MG63 (cell line): ENCODE measurements at regions not wholly inside any gene's neighbourhood (a gene's known extent, or its start where the extent isn't known, plus 50 kb on each side); places are given as distances from the start of the nearest gene placed in this dataset.

Source experiments
- DNase-seq: peaks from one replicate; pipeline ENCODE4 v3.0.0-alpha.2; 2020
- H3K27me3 ChIP-seq: fragments of 250-450 bp; sonication (Bioruptor Pico); 2 replicates; pipeline ENCODE4 v1.5.1; 2020; ENCODE audit warnings: mild to moderate bottlenecking, moderate library complexity
- H3K36me3 ChIP-seq: fragments of 250-450 bp; sonication (Bioruptor Pico); 2 replicates; pipeline ENCODE4 v1.5.1; 2020; ENCODE audit warnings: mild to moderate bottlenecking, moderate library complexity
- H3K4me3 ChIP-seq: fragments of 250-450 bp; sonication (Bioruptor Pico); 2 replicates; pipeline ENCODE4 v1.5.1; 2020; ENCODE audit warnings: mild to moderate bottlenecking, moderate library complexity
- H3K9me3 ChIP-seq: fragments of 250-450 bp; sonication (Bioruptor Pico); 2 replicates; pipeline ENCODE4 v1.5.1; 2020; ENCODE audit warnings: mild to moderate bottlenecking, moderate library complexity

DNA sequence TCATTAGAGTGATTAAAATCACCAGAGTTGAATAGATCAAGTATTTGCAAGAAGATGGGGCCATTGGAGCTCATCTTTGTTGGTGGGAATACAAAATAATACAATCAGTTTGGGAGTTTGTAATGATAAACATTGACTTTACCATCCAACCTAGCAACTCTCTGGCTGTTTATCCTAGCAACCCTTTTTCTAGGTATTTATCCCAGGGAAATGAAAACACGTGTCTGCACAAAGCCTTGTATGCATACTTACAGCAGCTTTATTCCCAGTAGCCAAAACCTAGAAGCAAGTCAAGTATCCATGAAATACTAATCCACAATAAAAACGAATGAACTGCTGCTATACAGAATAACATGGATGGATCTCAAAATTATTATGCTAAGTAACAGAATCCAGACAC, 152.7 kb upstream of the DAB2 start:
- Histone ChIP-seq H3K27me3 (peaks cover 2% of the 10 kb centered on the region; the same call in 1 of the 2 replicates), H3K9me3 (no peaks in the 10 kb centered on the region), H3K36me3 (no peaks in the 10 kb centered on the region), H3K4me3 (no peak overlapping the region)
- no peak for DNase-seq

GRCh38 chr5:39570403-39571027, 145.7 kb upstream of the DAB2 start:
- Histone ChIP-seq H3K9me3 (no peaks in the 10 kb centered on the region), H3K27me3 (peaks cover 5% of the 10 kb centered on the region; the same call in 1 of the 2 replicates), H3K4me3 (no peak overlapping the region)

DNA sequence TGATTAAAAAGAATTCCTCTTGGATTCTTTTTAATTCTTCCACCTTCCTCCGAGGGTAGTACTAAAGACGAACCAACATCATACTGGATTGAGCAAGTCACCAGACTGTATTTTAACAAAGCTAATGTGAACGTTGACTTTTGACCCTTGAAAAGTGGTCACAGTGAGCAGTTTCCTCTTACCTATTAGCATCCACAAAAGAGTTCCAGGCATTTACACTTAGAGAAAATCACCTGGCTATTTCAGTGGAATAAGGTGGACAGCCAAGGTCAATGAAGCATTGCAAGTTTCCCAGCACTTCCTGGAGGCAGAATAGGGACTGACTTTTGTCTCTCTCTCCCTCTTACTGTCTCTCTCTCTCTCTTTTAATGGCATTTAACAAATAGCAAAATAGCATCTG, 145.1 kb upstream of the DAB2 start:
- Histone ChIP-seq H3K27me3 (peaks cover 5% of the 10 kb centered on the region; the same call in 1 of the 2 replicates), H3K36me3 (no peaks in the 10 kb centered on the region), H3K9me3 (no peaks in the 10 kb centered on the region), H3K4me3 (no peak overlapping the region)
- no peak for DNase-seq

More at GRCh38 chr5:39570403-39571027, 145.7 kb upstream of the DAB2 start:
- no peaks in the 10 kb centered on the region for H3K36me3 ChIP-seq
- DNase-seq: no peak

DNA sequence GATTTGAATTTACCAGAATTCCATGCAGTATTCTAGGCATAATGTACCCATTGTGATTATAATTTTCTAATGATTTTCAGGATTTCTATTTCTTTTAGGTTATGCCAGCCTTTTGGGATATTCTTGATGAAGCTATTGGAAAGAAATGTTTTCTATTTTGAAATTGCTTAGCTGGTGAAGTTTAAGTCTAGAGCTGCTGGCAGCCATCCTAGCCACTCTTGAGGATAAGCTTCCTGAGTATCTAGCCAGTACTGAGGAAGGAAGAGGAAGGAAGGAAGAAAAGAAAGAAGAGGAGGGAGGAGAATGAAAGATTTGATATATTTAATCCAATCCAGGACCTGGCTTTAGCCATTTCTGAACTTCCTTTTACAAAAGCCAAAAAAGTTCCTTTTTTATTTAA, 142.1 kb upstream of the DAB2 start:
- Histone ChIP-seq H3K9me3 (no peaks in the 10 kb centered on the region), H3K36me3 (no peaks in the 10 kb centered on the region), H3K27me3 (0 out of 2 replicates have a peak, but pooled peaks cover 2% of the 10 kb centered on the region), H3K4me3 (no peak overlapping the region)
- no peak for DNase-seq

DNA sequence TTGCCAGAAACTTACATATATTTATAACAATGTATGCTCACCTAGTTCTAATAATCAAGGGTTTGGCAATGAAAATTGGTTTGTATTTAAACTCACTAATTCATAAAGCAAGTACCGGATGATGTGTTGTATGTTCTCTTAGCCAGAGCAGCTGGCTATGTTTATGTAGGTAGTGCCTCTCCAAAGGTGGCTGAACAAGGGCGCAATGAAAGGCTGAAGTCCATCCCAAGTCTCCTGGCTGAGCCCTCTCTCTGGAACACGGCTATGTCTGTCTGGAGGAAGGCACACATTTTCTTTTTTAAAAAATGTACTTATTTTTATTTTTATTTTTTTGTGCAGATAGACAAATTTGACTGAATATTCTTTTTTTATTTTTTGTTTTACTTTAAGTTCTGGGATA, 141.2 kb upstream of the DAB2 start:
- no peak for DNase-seq
- no peaks in the 10 kb centered on the region for H3K9me3 ChIP-seq
- no peak overlapping the region for H3K4me3 ChIP-seq
- H3K36me3 ChIP-seq: no peaks in the 10 kb centered on the region
- no peaks in the 10 kb centered on the region for H3K27me3 ChIP-seq

- no peaks in the 10 kb centered on the region for H3K9me3 ChIP-seq
- no peaks in the 10 kb centered on the region for H3K36me3 ChIP-seq
- no peak for DNase-seq
- 0 out of 2 replicates have a peak, but pooled peaks cover 2% of the 10 kb centered on the region for H3K27me3 ChIP-seq
- H3K4me3 ChIP-seq: no peak overlapping the region
These were observed 136.6 kb upstream of the DAB2 start for GRCh38 chr5:39561421-39561820.

DNA sequence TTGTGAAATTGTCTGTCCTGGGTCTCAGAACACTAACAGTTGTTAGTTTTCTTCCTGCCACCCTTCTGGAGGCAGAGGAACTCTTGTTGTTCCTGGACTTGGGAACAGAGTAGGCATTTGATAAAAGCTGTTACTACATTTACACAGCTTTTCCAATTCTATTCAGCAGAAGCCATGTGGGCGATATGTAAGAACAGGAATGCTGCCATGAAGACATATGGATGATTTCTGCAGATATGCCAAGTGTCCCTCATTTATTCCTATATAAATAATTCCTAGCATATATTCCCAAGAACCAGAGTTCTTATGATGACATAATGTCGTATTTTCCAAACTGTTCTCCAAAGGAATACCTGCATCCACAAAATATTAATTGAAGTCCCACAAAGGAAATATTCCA, 135.9 kb upstream of the DAB2 start:
- H3K27me3 ChIP-seq: 0 out of 2 replicates have a peak, but pooled peaks cover 2% of the 10 kb centered on the region
- no peak overlapping the region for H3K4me3 ChIP-seq
- H3K9me3 ChIP-seq: no peaks in the 10 kb centered on the region
- no peaks in the 10 kb centered on the region for H3K36me3 ChIP-seq
- DNase-seq: no peak

GRCh38 chr5:39559923-39560322, 135.1 kb upstream of the DAB2 start:
- no peak overlapping the region for H3K4me3 ChIP-seq
- H3K9me3 ChIP-seq: no peaks in the 10 kb centered on the region
- 0 out of 2 replicates have a peak, but pooled peaks cover 2% of the 10 kb centered on the region for H3K27me3 ChIP-seq
- no peak for DNase-seq
- no peaks in the 10 kb centered on the region for H3K36me3 ChIP-seq

GRCh38 chr5:39558541-39558940, 133.8 kb upstream of the DAB2 start:
- no peak for DNase-seq
- Histone ChIP-seq H3K4me3 (no peak overlapping the region), H3K36me3 (no peaks in the 10 kb centered on the region), H3K27me3 (0 out of 2 replicates have a peak, but pooled peaks cover 2% of the 10 kb centered on the region), H3K9me3 (no peaks in the 10 kb centered on the region)

- H3K36me3 ChIP-seq: no peaks in the 10 kb centered on the region
- H3K27me3 ChIP-seq: 0 out of 2 replicates have a peak, but pooled peaks cover 2% of the 10 kb centered on the region
- H3K9me3 ChIP-seq: no peaks in the 10 kb centered on the region
- no peak overlapping the region for H3K4me3 ChIP-seq
- no peak for DNase-seq
These were observed 131.0 kb upstream of the DAB2 start for GRCh38 chr5:39555788-39556187.

GRCh38 chr5:39547553-39548154, 122.9 kb upstream of the DAB2 start:
- H3K9me3 ChIP-seq: no peaks in the 10 kb centered on the region

DNA sequence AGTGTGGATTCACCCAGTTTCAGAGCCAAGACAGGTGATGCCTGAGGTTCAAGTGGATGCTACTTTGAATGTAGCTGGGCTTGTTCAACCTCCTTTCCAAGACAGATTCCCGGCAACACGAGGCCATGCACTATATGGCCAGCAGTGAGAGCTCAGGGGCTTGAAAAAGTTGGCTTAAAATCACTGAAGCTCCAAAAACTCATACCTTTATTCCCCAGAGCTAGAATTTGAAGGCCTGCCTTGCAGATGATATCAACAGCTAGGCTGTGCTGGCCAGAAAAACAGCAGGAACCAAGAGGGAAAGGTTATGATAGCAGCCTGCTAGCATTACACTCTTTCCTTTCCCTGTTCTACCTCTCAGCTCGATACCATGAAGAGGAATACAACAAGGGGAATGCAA, 120.2 kb upstream of the DAB2 start:
- H3K9me3 ChIP-seq: no peaks in the 10 kb centered on the region
- H3K36me3 ChIP-seq: no peaks in the 10 kb centered on the region
- H3K4me3 ChIP-seq: no peak overlapping the region
- no peak for DNase-seq
- no peaks in the 10 kb centered on the region for H3K27me3 ChIP-seq

More at GRCh38 chr5:39547553-39548154, 122.9 kb upstream of the DAB2 start:
- Histone ChIP-seq H3K4me3 (no peak overlapping the region), H3K27me3 (no peaks in the 10 kb centered on the region), H3K36me3 (no peaks in the 10 kb centered on the region)
- DNase-seq: no peak

DNA sequence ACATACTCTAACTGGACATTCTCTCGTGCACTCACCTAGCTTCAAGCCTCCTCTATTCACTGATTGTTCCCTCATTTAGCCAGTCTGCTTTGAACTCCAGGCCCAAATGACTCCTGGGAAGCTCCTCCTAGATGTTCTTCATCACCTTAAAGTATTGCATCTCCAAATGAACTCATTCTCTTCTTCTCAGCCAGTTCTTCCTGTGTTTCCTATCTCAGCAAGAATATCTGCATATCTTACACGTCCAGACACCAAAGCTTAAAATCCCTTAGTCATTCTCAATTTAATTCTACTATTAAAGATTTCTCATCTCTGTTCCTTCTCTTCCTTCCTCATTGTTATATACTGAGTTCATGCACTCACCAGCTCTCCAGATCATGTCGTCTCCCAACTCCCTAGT, 118.6 kb upstream of the DAB2 start:
- Histone ChIP-seq H3K4me3 (no peak overlapping the region), H3K27me3 (no peaks in the 10 kb centered on the region), H3K9me3 (no peaks in the 10 kb centered on the region), H3K36me3 (no peaks in the 10 kb centered on the region)
- DNase-seq: no peak

GRCh38 chr5:39542511-39543285, 117.9 kb upstream of the DAB2 start:
- Histone ChIP-seq H3K36me3 (no peaks in the 10 kb centered on the region), H3K4me3 (no peak overlapping the region), H3K27me3 (no peaks in the 10 kb centered on the region), H3K9me3 (no peaks in the 10 kb centered on the region)
- no peak for DNase-seq

GRCh38 chr5:39541920-39542319, 117.1 kb upstream of the DAB2 start:
- no peaks in the 10 kb centered on the region for H3K36me3 ChIP-seq
- no peaks in the 10 kb centered on the region for H3K9me3 ChIP-seq
- DNase-seq: no peak
- no peak overlapping the region for H3K4me3 ChIP-seq
- H3K27me3 ChIP-seq: no peaks in the 10 kb centered on the region

GRCh38 chr5:39539470-39539869, 114.7 kb upstream of the DAB2 start:
- no peak for DNase-seq
- no peaks in the 10 kb centered on the region for H3K9me3 ChIP-seq
- H3K27me3 ChIP-seq: no peaks in the 10 kb centered on the region
- no peaks in the 10 kb centered on the region for H3K36me3 ChIP-seq
- no peak overlapping the region for H3K4me3 ChIP-seq

- no peak for DNase-seq
- H3K36me3 ChIP-seq: no peaks in the 10 kb centered on the region
- no peaks in the 10 kb centered on the region for H3K9me3 ChIP-seq
- H3K4me3 ChIP-seq: no peak overlapping the region
- H3K27me3 ChIP-seq: no peaks in the 10 kb centered on the region
These were observed 109.9 kb upstream of the DAB2 start for GRCh38 chr5:39534690-39535089.
